ENCODE measurements at regions not wholly inside any gene's neighbourhood (a gene's known extent, or its start where the extent isn't known, plus 50 kb on each side); places are given as distances from the start of the nearest gene placed in this dataset.
"Not testable (repeated sequence)": the region's sequence is repeated elsewhere in the genome, so short reads cannot be mapped to it uniquely, and the experiment has no call there.

- no peak for DNase-seq (ENCODE audit: low spot score)
These were observed 174.0 kb downstream of the ASB1 start for GRCh38 chr2:238600506-238601432.

DNA sequence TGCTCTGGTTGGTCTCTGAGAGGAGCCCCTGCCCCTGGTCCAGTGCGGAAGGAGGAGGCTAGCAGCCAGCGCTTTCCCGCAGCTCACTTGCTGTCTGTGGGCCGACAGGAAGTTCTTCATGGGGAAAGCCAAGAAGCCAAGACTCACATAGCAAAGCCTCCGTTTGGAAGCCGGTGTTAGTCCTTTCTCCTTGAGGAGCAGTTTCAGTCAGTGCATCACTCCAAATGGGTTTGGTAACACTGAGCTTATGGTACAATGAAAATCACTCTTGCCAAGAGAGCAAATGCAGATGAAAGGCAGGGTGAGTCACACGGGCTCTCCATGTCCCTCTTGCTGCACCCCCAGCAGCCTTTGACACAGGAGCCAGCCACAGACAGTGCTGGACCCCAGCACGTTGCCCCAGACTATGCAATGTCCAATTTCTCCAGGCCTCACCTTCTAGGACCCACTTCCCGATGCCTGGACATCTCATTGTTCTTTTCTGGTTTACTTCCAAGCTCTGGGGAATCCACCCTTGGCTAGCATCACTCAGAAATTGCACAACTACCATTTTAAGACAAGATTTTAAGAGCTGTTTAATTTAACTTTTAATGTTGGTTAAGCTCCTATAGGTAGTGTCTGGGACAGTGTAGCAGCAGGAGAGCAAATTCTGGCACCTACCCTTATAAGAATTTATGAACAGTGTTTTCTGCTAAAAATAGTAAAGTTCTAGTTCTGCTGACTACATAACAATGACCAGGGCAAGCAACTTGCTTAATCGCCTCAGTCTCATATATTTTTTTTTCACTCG lies 174.9 kb downstream of the ASB1 start:
- no peak for DNase-seq (ENCODE audit: low spot score)

- no peak for DNase-seq (ENCODE audit: low spot score)
These were observed 175.7 kb downstream of the ASB1 start for GRCh38 chr2:238602223-238602960.

- no peak for DNase-seq (ENCODE audit: low spot score)
These were observed 176.9 kb downstream of the ASB1 start for GRCh38 chr2:238603596-238603995.

DNA sequence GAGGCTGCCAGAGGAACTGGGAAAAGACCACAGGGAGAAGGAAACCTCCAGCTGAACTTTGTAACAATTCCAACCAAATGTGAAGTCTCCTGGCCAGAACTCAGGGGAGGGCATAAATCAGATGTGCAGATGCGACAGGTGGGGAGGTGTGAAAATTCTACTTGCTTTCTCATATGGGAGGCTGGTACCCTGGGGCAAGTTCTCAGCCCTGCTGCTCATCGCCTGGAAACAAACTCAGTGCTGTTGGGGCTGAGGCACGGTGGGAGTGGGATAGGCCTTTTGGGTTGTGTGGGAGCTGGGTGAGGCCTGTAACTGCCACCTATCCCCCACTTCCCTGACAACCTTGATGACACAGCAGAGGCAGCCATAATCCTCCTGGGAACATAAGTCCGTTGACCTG lies 179.6 kb downstream of the ASB1 start:
- DNase-seq (ENCODE audit: low spot score): no peak

GRCh38 chr2:238613610-238614009 lies 186.9 kb downstream of the ASB1 start:
- DNase-seq (ENCODE audit: low spot score): no peak

- DNase-seq (ENCODE audit: low spot score): no peak
These were observed 187.6 kb downstream of the ASB1 start for GRCh38 chr2:238614376-238614775.

DNA sequence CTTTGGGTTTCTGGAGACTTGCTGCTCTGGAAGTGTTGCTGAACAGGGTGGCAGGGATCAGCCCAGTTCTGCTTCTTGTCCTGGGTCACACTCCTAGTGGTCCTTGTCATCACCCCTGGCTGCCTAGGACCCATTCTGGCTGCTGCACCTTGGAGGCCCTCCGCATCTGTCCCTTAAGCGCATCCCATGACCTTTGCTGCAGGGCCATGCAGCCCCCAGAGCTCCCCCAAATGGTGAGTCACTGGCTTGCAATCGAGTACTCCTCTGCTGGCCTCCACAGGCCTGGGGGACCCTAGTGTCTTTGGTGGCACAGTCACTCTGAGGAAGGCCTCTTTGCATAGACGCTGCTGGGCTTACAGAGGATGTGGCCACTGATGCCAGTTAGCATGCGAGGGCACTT lies 188.5 kb downstream of the ASB1 start:
- DNase-seq (ENCODE audit: low spot score): no peak

- DNase-seq (ENCODE audit: low spot score): no peak
These were observed 190.0 kb downstream of the ASB1 start for GRCh38 chr2:238616681-238617080.

- not testable (repeated sequence) for DNase-seq (ENCODE audit: low spot score)
These were observed 192.0 kb downstream of the ASB1 start for GRCh38 chr2:238618494-238619283.

- no peak for DNase-seq (ENCODE audit: low spot score)
These were observed 201.2 kb downstream of the ASB1 start for GRCh38 chr2:238627899-238628298.

GRCh38 chr2:238629064-238629463 lies 202.3 kb downstream of the ASB1 start:
- no peak for DNase-seq (ENCODE audit: low spot score)

GRCh38 chr2:238631491-238632180 lies 204.9 kb downstream of the ASB1 start:
- no peak for DNase-seq (ENCODE audit: low spot score)

GRCh38 chr2:238632181-238633060 lies 205.7 kb downstream of the ASB1 start:
- no peak for DNase-seq (ENCODE audit: low spot score)

- no peak for DNase-seq (ENCODE audit: low spot score)
These were observed 206.9 kb downstream of the ASB1 start for GRCh38 chr2:238633426-238634328.

DNA sequence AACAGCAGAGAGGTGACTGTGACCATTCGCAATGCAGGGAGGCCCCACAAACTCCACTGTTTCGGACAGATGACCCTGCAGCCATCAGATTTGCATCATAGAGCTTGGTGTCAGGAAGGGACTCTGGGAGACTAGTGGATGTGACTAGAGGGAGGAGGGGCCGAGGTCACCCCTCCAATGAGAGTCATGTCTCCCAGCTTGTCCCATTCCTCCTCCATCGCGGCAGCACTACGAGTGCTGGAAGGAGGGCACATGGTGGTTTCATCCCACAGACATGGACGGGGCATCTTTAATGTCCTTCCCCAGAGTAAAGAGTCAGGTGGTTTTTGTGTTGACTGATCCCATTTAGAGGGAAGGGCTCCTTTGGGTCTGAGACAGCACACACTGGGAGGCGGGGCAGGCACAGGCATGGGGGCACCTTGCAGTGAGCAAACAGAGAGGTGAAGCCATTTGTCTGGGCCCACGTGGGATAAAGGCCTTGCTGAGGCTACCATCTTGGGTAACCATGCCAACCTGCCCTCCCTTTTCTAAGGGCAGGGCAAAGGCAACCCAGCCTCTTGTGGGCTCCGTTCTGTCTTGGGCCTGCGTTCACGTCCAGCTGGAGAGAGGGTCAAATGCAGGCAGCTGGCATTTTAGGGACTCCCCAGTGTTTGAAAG lies 208.1 kb downstream of the ASB1 start:
- no peak for DNase-seq (ENCODE audit: low spot score)

GRCh38 chr2:238635647-238636051 lies 208.9 kb downstream of the ASB1 start:
- no peak for DNase-seq (ENCODE audit: low spot score)
